GM03348 (cell line): ENCODE measurements at regions not wholly inside any gene's neighbourhood (a gene's known extent, or its start where the extent isn't known, plus 50 kb on each side); places are given as distances from the start of the nearest gene placed in this dataset.

Experiments used
- DNase-seq: peaks from one replicate; pipeline ENCODE4 v3.0.0; 2012; ENCODE audit warnings: low spot score

DNA sequence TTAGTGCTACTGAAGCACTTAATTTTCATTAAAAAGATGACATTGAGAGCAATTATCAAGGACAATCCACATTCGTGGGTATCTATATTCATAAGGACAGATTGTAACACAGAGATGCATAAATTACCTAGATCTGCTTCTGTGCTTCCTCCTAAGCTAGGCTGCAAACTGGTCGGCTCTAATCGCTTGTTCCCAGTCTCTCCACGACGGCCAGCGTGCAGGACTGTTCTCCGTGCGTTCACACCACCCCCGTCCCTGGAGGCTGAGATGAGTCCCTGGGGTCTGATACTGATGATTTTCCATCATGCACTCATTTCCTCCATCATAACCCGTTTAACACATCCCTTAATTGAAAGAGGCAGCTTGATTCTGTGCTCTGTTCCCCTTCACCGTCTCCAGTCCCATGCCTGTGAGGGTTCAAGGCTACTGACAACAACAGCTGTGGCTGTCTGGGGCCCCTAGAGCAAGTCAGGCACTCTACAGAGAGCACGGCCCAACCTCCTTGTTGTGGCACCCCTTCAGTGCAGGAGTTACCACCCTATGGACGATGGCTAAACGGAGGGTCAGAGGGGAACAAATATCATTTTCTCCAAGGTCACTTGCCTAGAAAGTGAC, 469.6 kb downstream of the NPHP4 start:
- DNase-seq = no peak

DNA sequence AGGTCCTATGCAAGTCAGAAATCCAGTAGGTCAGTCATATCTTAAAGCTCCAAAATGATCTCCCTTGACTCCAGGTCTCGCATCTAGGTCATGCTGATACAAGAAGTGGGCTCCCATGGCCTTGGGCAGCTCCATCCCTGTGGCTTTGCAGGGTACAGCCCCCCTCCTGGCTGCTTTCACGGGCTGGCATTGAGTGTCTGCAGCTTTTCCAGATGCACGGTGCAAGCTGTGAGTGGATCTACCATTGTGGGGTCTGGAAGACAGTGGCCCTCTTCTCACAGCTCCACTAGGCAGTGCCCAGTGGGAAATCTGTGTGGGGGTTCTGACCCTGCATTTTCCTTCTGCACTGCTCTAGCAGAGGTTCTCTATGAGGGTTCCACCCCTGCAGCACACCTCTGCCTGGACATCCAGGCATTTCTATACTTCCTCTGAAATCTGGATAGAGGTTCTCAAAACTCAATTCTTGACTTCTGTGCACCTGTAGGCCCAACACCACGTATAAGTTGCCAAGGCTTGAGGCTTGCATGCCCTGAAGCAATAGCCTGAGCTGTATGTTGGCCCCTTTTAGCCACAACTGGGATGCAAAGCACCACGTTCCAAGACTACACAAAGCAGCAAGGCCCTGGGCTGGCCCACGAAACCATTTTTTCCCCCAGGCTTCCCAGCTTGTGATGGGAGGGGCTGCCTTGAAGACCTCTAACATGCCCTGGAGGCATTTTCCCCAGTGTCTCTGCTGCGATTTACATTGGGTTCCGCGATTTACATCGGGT, 472.7 kb downstream of the NPHP4 start:
- DNase-seq = no peak

DNA sequence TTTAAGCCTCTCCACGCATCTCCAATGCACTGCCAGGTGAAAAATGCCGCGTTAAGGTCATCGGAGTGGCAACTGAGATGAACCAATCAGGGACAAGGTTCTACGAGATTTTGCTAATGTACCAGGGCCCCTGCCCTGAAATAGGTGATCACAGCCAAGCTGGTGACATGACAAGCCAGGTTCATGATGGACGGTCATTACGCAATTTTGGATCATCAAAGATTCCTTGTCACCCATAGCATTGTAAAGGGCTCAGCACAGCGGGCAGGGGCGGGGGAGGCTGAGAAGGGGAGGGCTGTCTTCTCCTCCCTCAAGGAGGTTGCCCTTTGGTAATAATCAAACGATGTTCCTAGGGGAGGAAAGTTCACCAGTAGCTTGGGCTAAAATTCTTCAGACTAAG, 475.5 kb downstream of the NPHP4 start:
- DNase-seq = no peak

DNA sequence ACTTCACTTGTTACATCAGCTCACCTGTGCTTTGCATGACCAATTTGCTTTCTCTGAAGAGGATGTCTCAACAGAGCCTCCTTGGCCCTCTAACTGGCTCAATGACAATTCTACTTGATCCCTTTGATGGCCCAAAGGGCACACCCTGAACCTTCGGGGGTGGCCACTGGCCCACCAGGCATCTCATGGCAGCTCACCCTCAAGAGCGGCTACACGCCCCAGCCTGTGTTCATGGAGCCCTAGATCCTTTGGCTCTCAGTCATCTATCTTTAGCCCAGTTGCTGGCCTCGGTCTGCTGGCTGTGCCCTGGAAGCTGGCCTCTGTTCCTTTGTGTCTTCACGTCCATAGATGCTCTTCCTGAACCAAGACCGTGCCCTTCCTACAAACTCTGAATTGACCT, 476.7 kb downstream of the NPHP4 start:
- no peak for DNase-seq

DNA sequence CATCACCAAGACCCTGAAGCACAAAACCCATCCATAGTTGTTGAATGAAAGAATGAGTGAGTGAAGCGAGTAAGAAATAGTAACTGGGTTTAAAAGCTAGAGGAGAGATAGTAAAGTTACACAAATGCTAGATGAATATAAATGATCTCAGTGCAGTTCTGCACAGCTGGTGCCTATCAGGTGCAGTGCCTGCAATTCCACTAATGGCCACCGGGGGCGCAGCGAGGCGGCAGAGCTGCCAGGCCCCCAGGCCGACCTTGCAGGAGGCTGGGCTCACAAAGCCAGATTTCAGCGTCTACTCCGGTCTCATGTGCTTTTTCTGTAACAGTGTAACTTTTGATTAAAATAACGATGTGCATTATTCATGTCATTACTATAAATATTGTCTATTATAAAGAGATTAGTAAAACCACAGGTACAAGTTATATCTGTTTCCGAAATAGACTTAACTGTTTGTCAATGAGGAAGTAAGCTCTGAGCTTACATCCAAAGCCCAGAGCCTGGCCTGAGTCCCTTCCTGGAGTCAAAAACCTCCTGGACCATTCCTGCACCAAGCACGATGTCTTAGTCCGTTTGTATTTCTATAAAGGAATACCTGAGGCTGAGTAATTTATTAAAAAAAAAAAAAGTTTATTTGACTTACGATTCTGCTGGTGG, 477.6 kb downstream of the NPHP4 start:
- DNase-seq = peak; percentile 92

DNA sequence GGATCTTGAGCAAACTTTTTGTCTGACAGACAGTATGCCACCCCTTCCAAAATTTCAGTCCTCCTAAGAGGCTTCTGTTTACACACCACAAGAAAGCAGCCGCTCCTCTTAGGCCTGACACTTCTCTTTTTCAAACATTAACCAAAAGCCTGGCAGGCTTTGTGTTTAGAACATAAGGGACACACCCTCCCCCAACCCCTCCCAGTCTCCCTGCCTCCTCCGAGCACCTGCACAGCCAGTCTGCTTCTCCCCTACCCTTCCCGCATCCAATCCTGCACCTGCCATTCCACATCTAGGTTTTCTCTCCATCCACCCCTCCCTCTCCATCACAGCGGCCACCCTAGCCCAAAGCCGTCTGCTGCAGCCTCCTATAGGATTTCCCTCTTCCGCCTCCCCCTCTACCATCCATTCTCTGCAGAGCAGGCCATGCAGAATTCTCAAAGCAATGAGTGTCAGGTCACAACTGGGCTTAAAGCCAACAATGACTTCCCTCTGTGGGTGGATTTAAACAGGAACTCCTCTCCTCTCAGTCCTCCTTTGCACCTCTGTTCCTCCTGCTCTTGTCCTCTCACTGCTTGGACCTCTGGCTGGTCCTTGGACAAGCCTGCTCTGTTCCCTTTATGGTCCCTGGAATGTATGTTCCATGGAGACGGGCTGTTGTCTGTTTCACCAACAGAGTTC, 478.2 kb downstream of the NPHP4 start:
- DNase-seq = no peak

DNA sequence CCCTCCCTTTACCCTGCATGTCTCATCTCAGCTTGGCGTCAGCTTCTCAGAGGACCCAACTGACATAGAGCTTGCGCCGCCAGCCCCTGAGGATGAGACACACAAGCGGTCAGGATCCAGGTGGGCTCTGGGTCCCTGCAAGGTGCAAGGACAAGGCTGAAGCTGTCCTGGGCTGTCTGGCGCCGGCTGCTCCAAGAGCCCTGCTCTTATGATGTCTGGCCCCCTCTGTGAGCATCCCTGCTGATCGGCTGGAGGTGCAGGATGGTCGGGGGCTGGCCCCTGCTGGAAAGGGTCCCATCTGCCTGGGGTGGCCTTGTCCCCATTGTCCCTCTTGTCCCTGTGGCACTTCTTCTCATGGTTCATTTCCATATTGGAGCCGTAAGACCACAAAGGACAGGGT, 479.0 kb downstream of the NPHP4 start:
- no peak for DNase-seq

DNA sequence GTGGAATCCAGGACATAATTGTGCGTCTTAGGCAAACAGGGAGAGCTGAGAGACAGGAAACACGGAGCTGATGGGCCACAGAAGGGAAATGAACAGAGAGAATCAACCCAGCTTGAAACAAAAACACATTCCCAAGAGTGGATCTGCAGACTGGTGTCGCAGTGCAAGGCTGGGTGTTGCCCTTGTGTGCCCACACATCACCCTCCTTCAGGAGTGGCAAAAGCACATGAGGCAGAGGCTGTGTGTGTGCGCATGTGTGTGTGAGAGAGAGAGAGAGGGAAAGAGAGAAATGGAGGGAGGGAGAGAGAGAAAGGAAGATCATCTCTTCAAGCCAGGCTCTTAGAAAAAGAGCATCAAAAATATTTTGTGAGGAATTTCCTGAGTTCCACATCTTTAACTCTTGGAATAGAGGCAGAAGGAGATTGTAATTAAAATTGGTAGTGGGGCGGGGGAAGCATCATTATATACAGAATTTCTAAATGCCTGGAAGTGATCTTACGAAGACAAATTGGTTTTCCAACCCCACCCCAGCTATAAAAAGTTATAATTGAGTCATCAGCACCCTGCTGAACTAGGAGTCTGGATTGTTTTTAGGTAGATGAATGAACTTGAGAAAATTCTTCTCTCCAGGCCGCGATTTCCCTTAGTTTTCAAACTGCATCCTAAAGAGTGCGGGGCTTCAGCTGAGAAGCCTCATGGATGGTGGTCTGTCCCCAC, 480.7 kb downstream of the NPHP4 start:
- no peak for DNase-seq

DNA sequence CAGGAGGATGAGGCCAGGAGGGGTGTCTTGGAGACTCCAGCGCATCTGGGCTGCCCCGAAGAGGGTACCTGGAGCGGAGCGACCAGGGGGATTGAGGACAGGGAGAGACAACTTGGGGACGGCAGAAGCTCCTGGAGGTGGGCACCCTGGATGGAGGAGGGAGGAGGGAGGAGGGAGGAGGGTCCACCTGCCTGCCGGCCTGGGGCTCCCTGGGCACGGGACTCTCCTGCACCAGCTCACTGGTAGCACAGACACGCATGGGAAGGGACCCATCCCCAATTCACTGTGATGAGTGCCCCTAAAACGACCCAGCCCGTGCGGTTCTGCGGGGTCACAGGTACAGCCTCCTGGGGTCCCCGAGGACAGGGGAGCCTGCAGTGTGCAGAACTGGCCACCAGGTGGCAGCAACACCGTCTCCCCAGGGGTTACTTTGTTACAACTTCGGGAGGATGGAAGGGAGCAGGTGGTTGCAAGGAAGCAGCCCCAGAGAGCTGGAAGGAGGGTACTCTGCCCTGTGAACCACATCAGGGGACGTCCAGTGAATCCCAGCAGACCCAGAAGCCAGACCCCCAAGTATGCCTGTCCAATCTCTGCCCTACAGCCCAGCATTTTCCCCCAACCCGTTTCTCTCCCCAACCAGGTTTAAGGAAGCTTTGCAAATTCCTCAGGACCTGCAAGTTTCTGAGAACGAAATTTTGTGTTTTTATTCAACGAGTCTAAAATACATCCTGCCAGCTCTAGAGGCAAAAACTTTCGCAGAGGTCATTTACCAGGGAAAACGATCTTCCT, 482.4 kb downstream of the NPHP4 start:
- DNase-seq = peak; percentile 93

DNA sequence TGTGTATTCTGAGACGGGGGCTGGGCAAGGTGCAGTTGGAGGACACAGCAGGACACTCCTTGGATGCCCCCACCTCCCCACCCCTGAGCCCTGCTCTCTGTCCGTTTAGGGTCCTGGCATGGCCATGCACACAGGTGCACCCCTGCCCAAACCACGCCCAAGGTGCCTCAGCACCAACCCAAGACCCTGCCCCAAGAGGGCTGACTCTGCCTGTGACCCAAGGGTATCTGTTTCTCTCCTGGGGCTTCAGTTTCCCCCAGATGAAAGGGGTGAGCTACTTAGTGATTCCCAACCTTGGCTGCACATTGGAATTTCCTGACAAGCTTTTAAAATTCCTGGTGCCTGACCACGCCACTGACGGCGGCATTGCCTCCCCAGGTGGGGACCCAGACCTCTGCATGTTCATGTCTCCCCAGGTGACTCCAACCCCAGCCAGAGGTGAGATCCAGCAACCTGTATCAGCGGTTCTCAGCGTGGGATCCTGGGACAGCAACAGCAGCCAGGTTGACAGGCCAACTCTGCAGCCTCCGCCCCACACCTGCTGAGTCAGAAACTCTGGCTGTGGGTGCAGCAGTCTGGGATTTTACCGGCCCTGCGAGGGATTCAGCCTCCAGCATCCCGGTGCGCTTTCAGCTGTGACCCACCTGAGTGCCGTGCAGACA, 483.4 kb downstream of the NPHP4 start:
- DNase-seq = no peak

DNA sequence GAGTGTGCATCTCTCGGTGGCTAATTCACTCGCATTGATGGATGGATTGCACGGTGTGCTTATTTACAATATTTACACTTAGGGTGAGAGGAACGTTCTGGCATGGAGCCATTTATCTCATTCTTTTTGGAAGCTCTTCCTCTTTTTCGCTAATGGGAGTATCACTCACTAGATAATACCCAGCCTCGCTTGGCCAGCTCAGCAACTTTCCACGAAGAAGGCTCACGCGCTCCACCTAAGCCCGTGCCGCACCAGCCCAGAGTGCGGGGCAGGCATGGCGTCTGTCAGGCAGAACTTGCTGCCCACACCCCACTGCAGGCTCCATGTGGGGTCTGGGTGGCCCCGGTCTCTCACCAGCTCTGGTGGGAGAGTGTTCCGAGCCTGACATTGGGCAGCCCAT, 484.9 kb downstream of the NPHP4 start:
- no peak for DNase-seq

DNA sequence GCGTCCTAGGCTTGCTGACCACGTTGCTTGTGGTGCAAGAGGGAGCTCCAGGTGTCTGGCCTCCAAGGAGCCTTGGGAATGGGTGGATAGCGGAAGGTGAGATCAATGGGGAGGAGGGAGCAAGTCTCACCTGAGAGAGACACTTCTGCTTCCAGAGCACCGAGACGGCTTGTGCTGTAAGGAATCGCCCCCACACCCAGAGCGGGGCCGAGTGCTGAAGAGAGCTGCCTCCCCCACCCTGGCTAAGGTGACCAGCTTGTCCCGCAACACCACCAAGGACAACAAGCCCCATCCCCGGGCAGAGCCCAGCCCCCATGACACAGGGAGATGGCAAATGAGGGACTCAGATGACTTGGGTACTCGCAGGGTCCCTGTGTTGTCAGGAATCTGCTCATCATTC, 485.6 kb downstream of the NPHP4 start:
- DNase-seq = no peak

DNA sequence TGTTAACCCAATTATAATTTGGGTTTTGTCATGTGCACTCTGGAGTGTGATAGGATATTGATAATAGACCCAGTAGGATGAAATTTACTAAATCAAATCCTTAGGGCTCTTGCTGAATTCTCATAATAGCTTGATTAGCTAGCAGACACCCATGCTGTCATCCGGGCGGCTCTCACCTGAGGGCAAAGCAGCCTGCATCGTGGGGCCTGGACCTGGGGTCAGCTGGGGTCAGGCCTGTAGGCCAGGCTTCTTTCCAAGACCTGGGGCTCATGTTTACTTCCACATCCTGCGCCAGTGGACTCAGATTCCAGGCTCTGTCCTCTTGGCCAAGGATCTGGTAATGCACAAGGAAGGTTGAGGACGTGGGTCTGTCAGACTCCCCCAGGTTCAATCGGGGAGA, 486.3 kb downstream of the NPHP4 start:
- DNase-seq = no peak

DNA sequence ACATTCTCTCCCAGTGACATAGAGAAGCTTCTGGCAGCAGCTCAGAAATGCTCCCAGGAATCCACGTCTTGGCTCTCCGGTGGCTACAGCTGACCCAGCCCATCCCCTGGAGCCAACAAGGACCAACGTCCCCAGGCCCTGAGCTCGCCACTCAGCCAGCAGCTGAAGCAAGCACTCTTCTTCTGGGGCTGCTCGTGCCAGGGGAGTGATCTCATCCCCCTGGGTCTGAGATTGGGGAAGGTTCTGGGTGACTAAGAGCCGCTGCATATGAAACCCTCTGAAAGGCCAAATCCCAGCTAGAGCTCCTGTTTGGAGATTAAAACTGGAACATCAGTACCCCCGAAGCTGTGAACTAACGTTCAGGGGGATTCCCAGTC, 487.9 kb downstream of the NPHP4 start:
- peak; percentile 29 for DNase-seq

DNA sequence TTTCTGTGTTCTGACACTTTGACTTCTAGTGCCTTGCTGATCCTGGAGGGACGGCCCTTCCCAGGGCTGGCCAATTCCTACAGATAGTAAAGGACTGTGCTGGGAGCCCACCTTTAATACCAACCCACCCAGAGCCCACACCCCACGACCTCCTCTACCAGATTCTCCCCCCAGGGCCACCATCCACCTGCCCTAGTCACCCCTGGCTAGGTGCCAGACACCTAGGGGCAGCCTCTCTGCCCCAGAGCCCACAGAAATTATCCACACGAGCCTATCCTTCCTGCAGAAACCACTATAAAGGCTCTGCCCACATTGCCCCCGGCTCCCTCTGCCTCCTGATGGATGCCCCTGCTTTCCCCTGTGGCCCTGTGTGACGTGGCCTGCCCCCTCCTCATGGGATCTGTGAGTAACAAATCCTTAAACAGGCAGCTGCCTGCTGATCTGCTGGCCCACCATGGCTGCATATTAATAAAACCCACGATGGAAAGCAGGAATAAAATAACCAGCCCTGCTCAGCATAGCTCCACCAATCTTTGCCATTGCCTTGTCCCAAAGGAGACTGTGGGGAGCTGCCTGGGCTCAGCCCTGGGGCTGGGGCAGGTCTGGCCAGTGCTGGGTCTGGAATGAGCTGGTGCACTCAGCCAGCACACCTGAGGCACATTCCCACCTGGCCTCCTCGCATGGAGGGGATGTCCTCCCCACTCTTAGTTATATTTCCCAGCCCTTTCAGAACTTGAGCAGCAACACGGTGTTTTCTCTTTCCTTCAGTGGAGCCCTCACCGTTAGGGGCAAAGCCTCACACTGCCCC, 488.5 kb downstream of the NPHP4 start:
- no peak for DNase-seq

DNA sequence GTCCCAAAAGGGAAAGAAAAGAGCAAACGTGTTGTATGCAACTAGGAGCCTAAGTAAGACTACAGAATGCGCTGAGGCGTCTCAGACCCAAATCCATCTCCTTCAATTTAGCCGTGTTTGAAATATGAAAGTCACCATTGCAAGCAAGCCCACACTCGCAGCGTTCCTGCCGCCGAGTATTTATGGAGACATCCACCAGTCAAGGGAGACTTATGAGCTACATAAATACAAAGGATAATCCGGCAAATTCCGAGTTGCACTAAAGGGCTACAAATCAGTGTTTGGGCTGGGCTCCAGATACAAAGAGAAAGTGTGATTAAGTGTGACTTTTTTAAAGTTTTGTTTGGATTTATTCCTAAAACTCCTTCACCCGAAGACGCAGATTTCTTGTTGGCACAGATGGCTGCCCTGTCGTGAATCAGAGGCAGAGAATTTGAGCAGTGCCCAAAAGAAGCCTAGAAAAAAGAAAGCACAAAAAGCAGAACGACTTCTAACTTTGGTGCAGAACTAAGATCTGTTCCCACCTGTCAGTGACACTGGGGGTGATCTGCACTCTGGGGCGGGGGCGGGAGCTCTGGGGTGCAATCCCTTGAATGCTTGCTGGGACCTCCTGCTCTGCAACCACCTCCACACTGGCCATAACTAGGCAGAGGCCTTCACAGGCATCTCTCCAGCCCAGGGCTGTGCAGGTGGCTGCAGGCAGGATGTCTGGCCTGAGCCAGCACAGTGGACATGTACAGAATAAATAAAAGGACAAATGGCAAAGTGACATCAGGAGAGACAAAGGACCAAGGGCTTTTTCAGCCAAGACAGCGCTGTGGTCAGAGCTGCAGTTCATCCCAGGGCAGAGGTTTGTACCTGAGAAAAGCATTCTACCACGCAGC, 489.7 kb downstream of the NPHP4 start:
- no peak for DNase-seq

DNA sequence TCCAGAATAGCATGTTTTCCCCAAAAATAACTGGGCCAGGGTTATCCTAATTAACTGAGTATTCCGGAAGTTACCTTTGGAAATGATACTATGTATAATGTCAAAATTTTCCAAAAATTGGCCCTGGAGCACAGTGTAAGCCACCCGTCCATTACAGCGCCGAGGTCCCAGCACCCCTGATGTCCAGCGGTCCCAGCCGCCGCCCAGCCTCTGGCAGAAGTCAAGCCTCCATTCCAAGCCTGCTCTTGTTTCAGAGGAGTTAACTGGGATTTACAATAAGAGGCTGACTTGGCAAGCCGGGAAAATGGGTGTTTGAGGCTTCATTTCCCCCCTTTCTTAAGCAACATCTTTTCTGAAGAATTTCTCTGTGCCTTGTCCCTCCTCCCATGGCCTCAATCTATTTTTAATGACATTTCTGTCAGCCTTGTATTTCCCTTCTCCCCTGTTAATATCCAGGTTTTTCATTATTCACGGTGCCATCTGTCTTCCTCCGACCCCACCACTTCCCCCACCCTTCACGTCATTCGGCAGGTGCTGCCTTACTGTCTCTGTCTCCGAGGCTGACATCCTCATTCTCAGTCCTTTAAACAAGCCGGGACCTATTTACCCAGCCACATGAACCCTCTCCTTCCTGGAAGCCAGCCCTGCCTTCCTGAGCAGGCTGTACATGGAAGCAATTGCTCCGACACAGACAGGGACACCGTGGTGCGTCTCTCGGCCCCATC, 490.9 kb downstream of the NPHP4 start:
- DNase-seq = no peak

DNA sequence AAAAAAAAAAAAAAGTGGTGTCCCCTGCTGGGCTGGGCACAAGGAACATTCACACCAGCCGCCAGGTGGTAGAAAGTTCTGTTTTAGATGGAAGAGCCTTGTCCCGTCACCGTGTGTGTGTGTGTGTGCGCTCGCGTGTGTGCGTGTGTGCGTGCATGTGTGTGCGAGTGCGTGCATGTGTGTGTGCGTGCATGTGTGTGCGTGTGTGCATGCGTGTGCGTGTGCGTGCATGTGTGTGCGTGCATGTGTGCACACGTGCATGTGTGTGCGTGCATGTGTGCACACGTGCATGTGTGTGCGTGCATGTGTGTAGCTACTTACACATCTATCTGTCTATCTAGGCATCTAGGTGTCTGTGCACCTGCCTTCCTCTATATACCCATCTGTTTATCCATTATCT, 491.7 kb downstream of the NPHP4 start:
- DNase-seq = no peak
